ENCODE measurements at regions not wholly inside any gene's neighbourhood (a gene's known extent, or its start where the extent isn't known, plus 50 kb on each side); places are given as distances from the start of the nearest gene placed in this dataset.

DNA sequence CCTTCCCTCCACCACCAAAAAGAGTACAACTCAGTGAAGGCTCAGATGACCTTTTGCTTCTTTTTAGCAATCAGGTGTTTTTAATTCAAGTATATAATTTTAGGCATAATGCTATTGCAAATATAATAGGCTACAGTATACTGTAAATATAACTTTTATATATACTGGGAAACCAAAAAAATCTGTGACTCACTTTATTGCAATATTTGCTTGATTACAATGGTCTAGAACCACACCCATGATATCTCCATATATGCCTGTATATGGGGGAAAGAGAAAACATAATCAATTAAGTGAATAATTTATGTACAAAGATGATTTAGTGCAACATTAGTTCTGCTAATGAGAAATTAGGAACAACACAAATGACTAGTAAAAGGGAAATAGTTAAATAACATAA lies 134.3 kb downstream of the TLE3 start:
- TF ChIP-seq, protein P1, sequence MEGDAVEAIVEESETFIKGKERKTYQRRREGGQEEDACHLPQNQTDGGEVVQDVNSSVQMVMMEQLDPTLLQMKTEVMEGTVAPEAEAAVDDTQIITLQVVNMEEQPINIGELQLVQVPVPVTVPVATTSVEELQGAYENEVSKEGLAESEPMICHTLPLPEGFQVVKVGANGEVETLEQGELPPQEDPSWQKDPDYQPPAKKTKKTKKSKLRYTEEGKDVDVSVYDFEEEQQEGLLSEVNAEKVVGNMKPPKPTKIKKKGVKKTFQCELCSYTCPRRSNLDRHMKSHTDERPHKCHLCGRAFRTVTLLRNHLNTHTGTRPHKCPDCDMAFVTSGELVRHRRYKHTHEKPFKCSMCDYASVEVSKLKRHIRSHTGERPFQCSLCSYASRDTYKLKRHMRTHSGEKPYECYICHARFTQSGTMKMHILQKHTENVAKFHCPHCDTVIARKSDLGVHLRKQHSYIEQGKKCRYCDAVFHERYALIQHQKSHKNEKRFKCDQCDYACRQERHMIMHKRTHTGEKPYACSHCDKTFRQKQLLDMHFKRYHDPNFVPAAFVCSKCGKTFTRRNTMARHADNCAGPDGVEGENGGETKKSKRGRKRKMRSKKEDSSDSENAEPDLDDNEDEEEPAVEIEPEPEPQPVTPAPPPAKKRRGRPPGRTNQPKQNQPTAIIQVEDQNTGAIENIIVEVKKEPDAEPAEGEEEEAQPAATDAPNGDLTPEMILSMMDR (IDR thresholded peaks at IDR 0.05) = no peak
- no peak for TF ChIP-seq POLR2AphosphoS5 (IDR thresholded peaks at IDR 0.05)
- TF ChIP-seq EP300 (IDR thresholded peaks at IDR 0.05) = no peak
- no peak for TF ChIP-seq POLR2A (IDR thresholded peaks at IDR 0.05)

All from sigmoid colon (tissue), 4 donors.